ENCODE measurements at regions not wholly inside any gene's neighbourhood (a gene's known extent, or its start where the extent isn't known, plus 50 kb on each side); places are given as distances from the start of the nearest gene placed in this dataset.

GRCh38 chr12:90515199-90516175, 439.5 kb downstream of the CCER1 start:
- TF ChIP-seq EZH2phosphoT487 (IDR thresholded peaks at IDR 0.05; ENCODE audit: borderline replicate concordance, low read length) (no peak), CTCF (IDR thresholded peaks at IDR 0.05; ENCODE audit: low read depth, low read length, poor library complexity, severe bottlenecking) (no peak)
